ENCODE measurements at regions not wholly inside any gene's neighbourhood (a gene's known extent, or its start where the extent isn't known, plus 50 kb on each side); places are given as distances from the start of the nearest gene placed in this dataset.

- no peak overlapping the region for H3K4me3 ChIP-seq (ENCODE audit: low read depth in 1 of 3, low read length in 3 of 3)
- peaks cover 0 to 3% (median 1%) of the 10 kb centered on the region in 4 donors for H3K27me3 ChIP-seq (ENCODE audit: control insufficient read depth in 4 of 4, insufficient read depth in 4 of 4, low read length in 3 of 4)
- WGBS: 46% methylated on average over 4 of the region's 4 CpGs
- H3K27ac ChIP-seq (ENCODE audit: low read depth in 1 of 2, low read length in 2 of 2): no peak overlapping the region
- no peak for DNase-seq (ENCODE audit: low spot score)
- H3K4me1 ChIP-seq (ENCODE audit: control insufficient read depth in 4 of 4, insufficient read depth in 4 of 4, low read length in 3 of 4): no peaks in the 10 kb centered on the region
- peaks cover 0 to 1% (median 0%) of the 10 kb centered on the region in 4 donors for H3K9me3 ChIP-seq (ENCODE audit: control insufficient read depth in 4 of 4, low read length in 3 of 4)
- TF ChIP-seq EGR1 (IDR thresholded peaks at IDR 0.05; ENCODE audit: low read depth in 2 of 2): no peak
- no peak for TF ChIP-seq NR2F2 (IDR thresholded peaks at IDR 0.05)
- TF ChIP-seq SP1 (IDR thresholded peaks at IDR 0.05): no peak
- TF ChIP-seq FOXA2 (IDR thresholded peaks at IDR 0.05): no peak
- TF ChIP-seq TAF1 (conservative IDR thresholded peaks at IDR 0.05): no peak
- no peak for TF ChIP-seq FOXA1 (IDR thresholded peaks at IDR 0.05)
- no peak for TF ChIP-seq GABPA (IDR thresholded peaks at IDR 0.05 in 1 of 2, conservative IDR thresholded peaks at IDR 0.05 in 1 of 2)
- no peak for TF ChIP-seq YY1 (IDR thresholded peaks at IDR 0.05)
- TF ChIP-seq MAX (IDR thresholded peaks at IDR 0.05): no peak
- no peak for TF ChIP-seq HNF4G (IDR thresholded peaks at IDR 0.05)
- no peak for TF ChIP-seq HNF4A (conservative IDR thresholded peaks at IDR 0.05)
- TF ChIP-seq, protein P1, sequence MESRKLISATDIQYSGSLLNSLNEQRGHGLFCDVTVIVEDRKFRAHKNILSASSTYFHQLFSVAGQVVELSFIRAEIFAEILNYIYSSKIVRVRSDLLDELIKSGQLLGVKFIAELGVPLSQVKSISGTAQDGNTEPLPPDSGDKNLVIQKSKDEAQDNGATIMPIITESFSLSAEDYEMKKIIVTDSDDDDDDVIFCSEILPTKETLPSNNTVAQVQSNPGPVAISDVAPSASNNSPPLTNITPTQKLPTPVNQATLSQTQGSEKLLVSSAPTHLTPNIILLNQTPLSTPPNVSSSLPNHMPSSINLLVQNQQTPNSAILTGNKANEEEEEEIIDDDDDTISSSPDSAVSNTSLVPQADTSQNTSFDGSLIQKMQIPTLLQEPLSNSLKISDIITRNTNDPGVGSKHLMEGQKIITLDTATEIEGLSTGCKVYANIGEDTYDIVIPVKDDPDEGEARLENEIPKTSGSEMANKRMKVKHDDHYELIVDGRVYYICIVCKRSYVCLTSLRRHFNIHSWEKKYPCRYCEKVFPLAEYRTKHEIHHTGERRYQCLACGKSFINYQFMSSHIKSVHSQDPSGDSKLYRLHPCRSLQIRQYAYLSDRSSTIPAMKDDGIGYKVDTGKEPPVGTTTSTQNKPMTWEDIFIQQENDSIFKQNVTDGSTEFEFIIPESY (IDR thresholded peaks at IDR 0.05): no peak
- TF ChIP-seq JUND (IDR thresholded peaks at IDR 0.05): no peak
- no peak for TF ChIP-seq RXRA (IDR thresholded peaks at IDR 0.05)
- TF ChIP-seq, protein P2, sequence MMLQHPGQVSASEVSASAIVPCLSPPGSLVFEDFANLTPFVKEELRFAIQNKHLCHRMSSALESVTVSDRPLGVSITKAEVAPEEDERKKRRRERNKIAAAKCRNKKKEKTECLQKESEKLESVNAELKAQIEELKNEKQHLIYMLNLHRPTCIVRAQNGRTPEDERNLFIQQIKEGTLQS (IDR thresholded peaks at IDR 0.05): no peak
- no peak for TF ChIP-seq RAD21 (IDR thresholded peaks at IDR 0.05)
- no peak for TF ChIP-seq CTCF (IDR thresholded peaks at IDR 0.05; ENCODE audit: low read depth, low read length, missing input control)
- no peak for TF ChIP-seq REST (IDR thresholded peaks at IDR 0.05)
- H3K36me3 ChIP-seq (ENCODE audit: control insufficient read depth in 4 of 4, insufficient read depth in 3 of 4, low read depth in 1 of 4, low read length in 3 of 4): no peaks in the 10 kb centered on the region
- H3K9ac ChIP-seq (ENCODE audit: low read depth in 1 of 2, low read length in 2 of 2): no peak overlapping the region
Observed at GRCh38 chr17:70377654-70378053, 208.3 kb downstream of the KCNJ2 start.

Measured in liver (tissue), 8 donors.